MCF 10A (cell line): ENCODE measurements at regions not wholly inside any gene's neighbourhood (a gene's known extent, or its start where the extent isn't known, plus 50 kb on each side); places are given as distances from the start of the nearest gene placed in this dataset.
"Not testable (repeated sequence)": the region's sequence is repeated elsewhere in the genome, so short reads cannot be mapped to it uniquely, and the experiment has no call there.

Source experiments
- BruUV-seq: library from RNA; stranded (reverse); fragments of 400-500 nt; replicated peaks from 2 replicates; lab custom pipeline; 2021; lab: Mats Ljungman, UMichigan
- CTCF ChIA-PET: fragments of 300-600 bp; sonication (Branson Sonifier 250); formaldehyde crosslinking; extraction: SDS; loops from one replicate; lab custom pipeline; 2021; ENCODE audit warnings: antibody characterized with exemption, inconsistent platforms; lab: Yijun Ruan, JAX
- POLR2A ChIA-PET: fragments of 300-600, 350-650 bp; sonication (Branson Sonifier 250); formaldehyde crosslinking; extraction: SDS; loops from one replicate; lab custom pipeline; 2020; ENCODE audit warnings: antibody characterized with exemption, inconsistent platforms; lab: Yijun Ruan, JAX
- DNase-seq: peaks from one replicate; pipeline ENCODE4 v3.0.0-alpha.2; 2018; ENCODE audit not compliant: unreplicated experiment
- H3K27ac Mint-ChIP-seq: one replicate; pipeline ENCODE4 v1.8.0; 2022; ENCODE audit warnings: mild to moderate bottlenecking, low read depth, mixed read lengths; ENCODE audit not compliant: unreplicated experiment
- H3K27me3 Mint-ChIP-seq: one replicate; pipeline ENCODE4 v1.8.0; 2022; ENCODE audit warnings: mixed read lengths; ENCODE audit not compliant: insufficient read depth, unreplicated experiment
- H3K36me3 Mint-ChIP-seq: one replicate; pipeline ENCODE4 v1.8.0; 2022; ENCODE audit warnings: mild to moderate bottlenecking, moderate library complexity, mixed read lengths; ENCODE audit not compliant: insufficient read depth, unreplicated experiment
- H3K4me1 Mint-ChIP-seq: one replicate; pipeline ENCODE4 v1.8.0; 2022; ENCODE audit warnings: mixed read lengths; ENCODE audit not compliant: insufficient read depth, unreplicated experiment
- H3K4me3 Mint-ChIP-seq: one replicate; pipeline ENCODE4 v1.8.0; 2022; ENCODE audit warnings: mild to moderate bottlenecking, moderate library complexity, mixed read lengths; ENCODE audit not compliant: unreplicated experiment
- H3K9me3 Mint-ChIP-seq: one replicate; pipeline ENCODE4 v1.8.0; 2022; ENCODE audit warnings: mixed read lengths; ENCODE audit not compliant: unreplicated experiment
- intact Hi-C: fragments of 100-400 bp; cut with micrococcal nuclease; formaldehyde crosslinking; loops from 2 replicates; pipeline ENCODE4 v1.14.1; 2022
- TF ChIP-seq, protein P1 (sequence below): fragments of 200-600 bp; IDR thresholded peaks from one replicate; pipeline ENCODE4 v1.8.0; 2022; ENCODE audit warnings: antibody characterized with exemption, mild to moderate bottlenecking; ENCODE audit not compliant: unreplicated experiment

DNA sequence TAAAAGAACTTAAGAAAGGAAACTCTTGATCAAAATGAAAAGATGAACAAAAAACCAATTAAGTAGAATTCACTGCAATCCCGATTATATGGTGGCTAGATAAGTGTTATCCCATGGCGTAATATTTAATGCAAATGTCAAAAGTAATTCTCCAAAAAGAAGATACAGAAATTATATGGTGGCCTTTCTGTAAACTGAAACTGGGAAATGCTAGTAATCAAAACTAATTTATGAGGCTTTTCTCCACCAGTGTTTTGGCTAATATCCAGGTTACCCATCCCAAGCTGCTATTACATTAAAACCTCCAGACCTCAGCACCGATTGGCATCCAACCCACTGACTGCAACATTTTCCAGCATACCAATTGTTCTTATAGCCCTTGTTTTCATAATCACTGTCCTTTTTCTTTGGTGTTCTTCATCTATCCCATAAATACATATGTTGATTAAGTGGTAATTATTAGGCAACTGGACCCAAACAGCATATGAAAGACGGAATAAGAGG is 77.2 kb upstream of the TNRC6A start:
- H3K9me3 Mint-ChIP-seq, result no peaks in the 10 kb centered on the region
- TF ChIP-seq, protein P1, sequence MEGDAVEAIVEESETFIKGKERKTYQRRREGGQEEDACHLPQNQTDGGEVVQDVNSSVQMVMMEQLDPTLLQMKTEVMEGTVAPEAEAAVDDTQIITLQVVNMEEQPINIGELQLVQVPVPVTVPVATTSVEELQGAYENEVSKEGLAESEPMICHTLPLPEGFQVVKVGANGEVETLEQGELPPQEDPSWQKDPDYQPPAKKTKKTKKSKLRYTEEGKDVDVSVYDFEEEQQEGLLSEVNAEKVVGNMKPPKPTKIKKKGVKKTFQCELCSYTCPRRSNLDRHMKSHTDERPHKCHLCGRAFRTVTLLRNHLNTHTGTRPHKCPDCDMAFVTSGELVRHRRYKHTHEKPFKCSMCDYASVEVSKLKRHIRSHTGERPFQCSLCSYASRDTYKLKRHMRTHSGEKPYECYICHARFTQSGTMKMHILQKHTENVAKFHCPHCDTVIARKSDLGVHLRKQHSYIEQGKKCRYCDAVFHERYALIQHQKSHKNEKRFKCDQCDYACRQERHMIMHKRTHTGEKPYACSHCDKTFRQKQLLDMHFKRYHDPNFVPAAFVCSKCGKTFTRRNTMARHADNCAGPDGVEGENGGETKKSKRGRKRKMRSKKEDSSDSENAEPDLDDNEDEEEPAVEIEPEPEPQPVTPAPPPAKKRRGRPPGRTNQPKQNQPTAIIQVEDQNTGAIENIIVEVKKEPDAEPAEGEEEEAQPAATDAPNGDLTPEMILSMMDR, result no peak
- no peak for DNase-seq
- no TSS peak for BruUV-seq
- no peaks in the 10 kb centered on the region for H3K36me3 Mint-ChIP-seq
- no peak overlapping the region for H3K27ac Mint-ChIP-seq
- ChIA-PET POLR2A (no interaction called here), CTCF (no interaction called here)
- no peaks in the 10 kb centered on the region for H3K27me3 Mint-ChIP-seq
- intact Hi-C loops, result no loop called here
- no peaks in the 10 kb centered on the region for H3K4me1 Mint-ChIP-seq
- H3K4me3 Mint-ChIP-seq, result no peak overlapping the region

DNA sequence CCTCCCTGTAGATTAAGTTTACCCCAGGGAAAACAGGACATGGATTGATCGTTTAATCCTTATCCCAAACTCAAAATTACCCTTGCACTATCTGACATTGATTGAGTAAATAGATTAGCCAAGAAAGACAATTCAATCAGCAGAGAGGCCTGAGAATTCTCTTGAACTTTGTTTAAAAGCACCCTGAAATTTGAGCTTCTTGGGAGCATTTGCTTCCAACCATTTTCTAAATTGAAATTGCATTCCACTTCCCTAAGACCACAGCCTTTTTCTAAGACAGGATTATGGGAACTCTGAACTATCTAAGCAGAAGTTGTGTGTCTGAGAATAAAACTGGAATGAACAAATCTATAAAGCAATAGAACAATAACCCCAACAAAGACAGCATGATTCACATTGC is 76.6 kb upstream of the TNRC6A start:
- Mint-ChIP-seq H3K4me3 (no peak overlapping the region), H3K36me3 (no peaks in the 10 kb centered on the region), H3K9me3 (no peaks in the 10 kb centered on the region), H3K4me1 (no peaks in the 10 kb centered on the region), H3K27me3 (no peaks in the 10 kb centered on the region), H3K27ac (no peak overlapping the region)
- POLR2A ChIA-PET, result no interaction called here
- intact Hi-C loops, result no loop called here
- TF ChIP-seq, protein P1, result no peak
- CTCF ChIA-PET, result no interaction called here
- DNase-seq, result no peak
- no TSS peak for BruUV-seq

DNA sequence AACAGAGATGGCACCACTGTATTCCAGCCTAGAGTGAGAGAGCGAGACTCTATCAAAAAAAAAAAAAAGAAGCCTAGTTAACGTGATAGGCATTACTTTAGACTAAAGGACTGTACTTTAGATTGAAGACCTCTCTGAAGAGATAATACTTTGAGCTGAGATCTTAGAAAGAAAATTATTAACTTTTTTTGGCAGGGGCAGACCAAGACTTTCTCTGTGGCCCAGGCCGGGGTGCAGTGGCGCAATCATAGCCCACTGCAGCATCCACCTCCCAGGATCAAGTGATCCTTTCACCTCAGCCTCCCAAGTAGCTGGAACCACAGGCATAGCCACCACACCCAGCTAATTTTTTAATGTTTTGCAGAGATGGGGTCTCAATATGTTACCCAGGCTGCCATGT is 75.7 kb upstream of the TNRC6A start:
- Mint-ChIP-seq H3K9me3 (no peaks in the 10 kb centered on the region), H3K4me3 (no peak overlapping the region), H3K27me3 (no peaks in the 10 kb centered on the region), H3K27ac (no peak overlapping the region), H3K4me1 (no peaks in the 10 kb centered on the region), H3K36me3 (no peaks in the 10 kb centered on the region)
- intact Hi-C loops, result no loop called here
- ChIA-PET POLR2A (no interaction called here), CTCF (interaction anchor here (1.2 kb wide), 1 partner anchor 9 kb away, joined by 3 read pairs; no protein-coding TSS in a partner anchor)
- TF ChIP-seq, protein P1, result no peak
- BruUV-seq, result no TSS peak
- DNase-seq, result no peak

DNA sequence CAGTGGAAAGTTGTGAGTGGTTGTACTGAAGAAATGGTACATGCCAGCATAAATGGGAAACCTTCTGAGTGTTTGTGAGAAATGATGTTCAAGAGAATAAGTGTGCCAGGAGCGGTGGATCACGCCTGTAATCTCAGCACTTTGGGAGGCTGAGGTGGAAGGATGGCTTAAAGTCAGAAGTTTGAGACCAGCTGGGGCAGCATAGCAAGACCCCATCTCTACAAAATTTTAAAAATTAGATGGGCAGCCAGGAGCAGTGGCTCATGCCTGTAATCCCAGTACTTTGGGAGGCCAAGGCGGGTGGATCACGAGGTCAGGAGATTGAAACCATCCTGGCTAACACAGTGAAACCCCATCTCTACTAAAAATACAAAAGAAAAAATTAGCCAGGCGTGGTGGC is 63.5 kb upstream of the TNRC6A start:
- CTCF ChIA-PET, intact Hi-C loops: not testable (repeated sequence)
- POLR2A ChIA-PET, result interaction anchor here (1.0 to 1.2 kb wide), 2 partner anchors 13 to 15 kb away, joined by 3 to 4 read pairs; no protein-coding TSS in a partner anchor

More for the DNA sequence above, 63.5 kb upstream of the TNRC6A start:
- not testable (repeated sequence) for H3K4me3 Mint-ChIP-seq, DNase-seq, BruUV-seq, H3K9me3 Mint-ChIP-seq, H3K27ac Mint-ChIP-seq, H3K27me3 Mint-ChIP-seq, H3K36me3 Mint-ChIP-seq
- H3K4me1 Mint-ChIP-seq, result peaks cover 11% of the 10 kb centered on the region
